ENCODE measurements at regions not wholly inside any gene's neighbourhood (a gene's known extent, or its start where the extent isn't known, plus 50 kb on each side); places are given as distances from the start of the nearest gene placed in this dataset.

- TF ChIP-seq EZH2 (IDR thresholded peaks at IDR 0.05; ENCODE audit: borderline replicate concordance, low read depth, low read length, poor library complexity, severe bottlenecking): no peak
- TF ChIP-seq CTCF (conservative IDR thresholded peaks at IDR 0.05; ENCODE audit: low read depth, low read length): no peak
These were observed 372.1 kb downstream of the PTPRC start for GRCh38 chr1:199010933-199011332.

Measured in A673 (cell line).